Esophagus squamous epithelium (tissue), 5 donors: ENCODE measurements at regions not wholly inside any gene's neighbourhood (a gene's known extent, or its start where the extent isn't known, plus 50 kb on each side); places are given as distances from the start of the nearest gene placed in this dataset.

Experiments
- DNase-seq: peaks from one replicate; lab custom pipeline; 2025; lab: John Stamatoyannopoulos, UW
- H3K27ac ChIP-seq, 4 donors: fragments of 200-600 bp; sonication (generic); one replicate each; pipeline ENCODE4 v1.5.1; 2016 to 2019; ENCODE audit warnings: mild to moderate bottlenecking in 1 of 4
- H3K27me3 ChIP-seq, 4 donors: fragments of 200-600 bp; sonication (generic); 1 replicate in 3 of 4; 2 replicates in 1 of 4; pipeline versions ENCODE4 v1.5.1 to v1.6.0; 2017 to 2021; ENCODE audit warnings: antibody characterized with exemption in 1 of 4
- H3K36me3 ChIP-seq, 3 donors: fragments of 200-600 bp; sonication (generic); one replicate each; pipeline ENCODE4 v1.5.1; 2016 to 2019
- H3K4me1 ChIP-seq, 3 donors: fragments of 200-600 bp; sonication (generic); one replicate each; pipeline ENCODE4 v1.5.1; 2017 to 2019
- H3K4me3 ChIP-seq, 4 donors: fragments of 200-600 bp; sonication (generic); 1 replicate in 3 of 4; 2 replicates in 1 of 4; pipeline ENCODE4 v1.5.1; 2016 to 2019; ENCODE audit warnings: mild to moderate bottlenecking in 2 of 4, moderate library complexity in 1 of 4
- H3K9me3 ChIP-seq, 3 donors: fragments of 200-600 bp; sonication (generic); one replicate each; pipeline ENCODE4 v1.5.1; 2016 to 2019
- POLR2A ChIP-seq, 4 donors: fragments of 450-650 bp; IDR thresholded peaks; one replicate each; pipeline ENCODE4 v1.6.1; 2017; ENCODE audit warnings: antibody characterized with exemption in 4 of 4, mild to moderate bottlenecking in 4 of 4, moderate library complexity in 3 of 4
- WGBS, 2 donors: methylation state at CpG; one replicate each; pipeline ENCODE4 v1.1.5; 2018; 5-methylcytosine and 5-hydroxymethylcytosine counted together
- intact Hi-C: fragments of 100-400 bp; cut with DNase I; formaldehyde crosslinking; loops from one replicate; pipeline ENCODE4 v1.15.0; 2022
- TF ChIP-seq, protein P1 (sequence below), 6 experiments: fragments of 450-650 bp in 4 of 6; fragments of 200-600 bp in 2 of 6; sonication (generic) in 2 of 6; IDR thresholded peaks; one replicate each; pipeline ENCODE4 v1.5.1; 2016 to 2019; ENCODE audit warnings: antibody characterized with exemption in 6 of 6, mild to moderate bottlenecking in 4 of 6, moderate library complexity in 4 of 6
- donor health status: DM: yes; HTN: yes; CAD: no.

DNA sequence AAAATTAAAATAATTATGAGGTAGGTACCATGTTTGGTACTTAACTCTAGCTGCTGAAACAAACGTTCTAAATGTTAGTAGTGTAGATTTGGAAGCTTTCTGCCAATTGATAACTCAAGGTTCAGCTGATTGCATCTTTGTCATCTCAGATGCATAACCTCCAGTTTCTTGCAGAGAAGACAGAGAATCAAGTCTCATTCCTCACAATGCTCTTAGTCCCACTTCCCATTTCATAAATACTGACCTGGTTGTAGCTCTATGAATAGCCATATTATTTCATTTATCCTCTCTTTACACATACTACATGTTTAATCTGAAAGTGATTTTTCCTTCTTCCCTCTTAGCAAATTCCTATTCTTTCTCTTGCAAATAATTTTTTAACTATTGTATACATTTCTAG, 178.5 kb upstream of the SETBP1 start:
- Histone ChIP-seq H3K4me3 (no peak overlapping the region), H3K36me3 (no peaks in the 10 kb centered on the region), H3K4me1 (no peaks in the 10 kb centered on the region), H3K27ac (no peak overlapping the region), H3K9me3 (no peaks in the 10 kb centered on the region), H3K27me3 (no peaks in the 10 kb centered on the region)
- DNase-seq: no peak
- intact Hi-C loops: no loop called here
- 67 to 76% methylated on average over 1 of the region's 1 CpG for WGBS, 2 donors
- TF ChIP-seq, protein P1, sequence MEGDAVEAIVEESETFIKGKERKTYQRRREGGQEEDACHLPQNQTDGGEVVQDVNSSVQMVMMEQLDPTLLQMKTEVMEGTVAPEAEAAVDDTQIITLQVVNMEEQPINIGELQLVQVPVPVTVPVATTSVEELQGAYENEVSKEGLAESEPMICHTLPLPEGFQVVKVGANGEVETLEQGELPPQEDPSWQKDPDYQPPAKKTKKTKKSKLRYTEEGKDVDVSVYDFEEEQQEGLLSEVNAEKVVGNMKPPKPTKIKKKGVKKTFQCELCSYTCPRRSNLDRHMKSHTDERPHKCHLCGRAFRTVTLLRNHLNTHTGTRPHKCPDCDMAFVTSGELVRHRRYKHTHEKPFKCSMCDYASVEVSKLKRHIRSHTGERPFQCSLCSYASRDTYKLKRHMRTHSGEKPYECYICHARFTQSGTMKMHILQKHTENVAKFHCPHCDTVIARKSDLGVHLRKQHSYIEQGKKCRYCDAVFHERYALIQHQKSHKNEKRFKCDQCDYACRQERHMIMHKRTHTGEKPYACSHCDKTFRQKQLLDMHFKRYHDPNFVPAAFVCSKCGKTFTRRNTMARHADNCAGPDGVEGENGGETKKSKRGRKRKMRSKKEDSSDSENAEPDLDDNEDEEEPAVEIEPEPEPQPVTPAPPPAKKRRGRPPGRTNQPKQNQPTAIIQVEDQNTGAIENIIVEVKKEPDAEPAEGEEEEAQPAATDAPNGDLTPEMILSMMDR (IDR thresholded peaks at IDR 0.05): no peak
- no peak for TF ChIP-seq POLR2A (IDR thresholded peaks at IDR 0.05)

GRCh38 chr18:44502790-44503189, 177.9 kb upstream of the SETBP1 start:
- intact Hi-C loops: no loop called here
- H3K4me3 ChIP-seq: no peak overlapping the region
- H3K4me1 ChIP-seq: no peaks in the 10 kb centered on the region
- no peak for DNase-seq
- TF ChIP-seq, protein P1 (IDR thresholded peaks at IDR 0.05): no peak
- no peak for TF ChIP-seq POLR2A (IDR thresholded peaks at IDR 0.05)
- H3K9me3 ChIP-seq: no peaks in the 10 kb centered on the region
- no peaks in the 10 kb centered on the region for H3K36me3 ChIP-seq
- no peaks in the 10 kb centered on the region for H3K27me3 ChIP-seq
- H3K27ac ChIP-seq: no peak overlapping the region

- DNase-seq: no peak
- Histone ChIP-seq H3K27me3 (no peaks in the 10 kb centered on the region), H3K36me3 (no peaks in the 10 kb centered on the region), H3K9me3 (no peaks in the 10 kb centered on the region), H3K4me1 (no peaks in the 10 kb centered on the region), H3K4me3 (no peak overlapping the region), H3K27ac (no peak overlapping the region)
- TF ChIP-seq, protein P1 (IDR thresholded peaks at IDR 0.05): no peak
- no peak for TF ChIP-seq POLR2A (IDR thresholded peaks at IDR 0.05)
- WGBS, 2 donors: 66 to 78% methylated on average over 1 of the region's 1 CpG
- intact Hi-C loops: no loop called here
Observed at GRCh38 chr18:44503854-44504253, 176.8 kb upstream of the SETBP1 start.

- WGBS, 2 donors: 48 to 56% methylated on average over 6 of the region's 6 CpGs
- no peak overlapping the region for H3K4me3 ChIP-seq
- TF ChIP-seq POLR2A (IDR thresholded peaks at IDR 0.05): no peak
- TF ChIP-seq, protein P1 (IDR thresholded peaks at IDR 0.05): no peak
- no peaks in the 10 kb centered on the region for H3K36me3 ChIP-seq
- intact Hi-C loops: no loop called here
- no peaks in the 10 kb centered on the region for H3K4me1 ChIP-seq
- DNase-seq: no peak
- H3K27me3 ChIP-seq: no peaks in the 10 kb centered on the region
- peak overlapping the region in 1 of 4 donors; percentile 31 for H3K27ac ChIP-seq
- no peaks in the 10 kb centered on the region for H3K9me3 ChIP-seq
Observed at GRCh38 chr18:44507729-44508325, 172.9 kb upstream of the SETBP1 start.

GRCh38 chr18:44508474-44508873, 172.2 kb upstream of the SETBP1 start:
- H3K27me3 ChIP-seq: no peaks in the 10 kb centered on the region
- intact Hi-C loops: no loop called here
- H3K4me1 ChIP-seq: no peaks in the 10 kb centered on the region
- no peak for DNase-seq
- WGBS, 2 donors: 72 to 80% methylated on average over 3 of the region's 3 CpGs
- H3K27ac ChIP-seq: no peak overlapping the region
- no peaks in the 10 kb centered on the region for H3K36me3 ChIP-seq
- H3K9me3 ChIP-seq: no peaks in the 10 kb centered on the region
- TF ChIP-seq POLR2A (IDR thresholded peaks at IDR 0.05): no peak
- TF ChIP-seq, protein P1 (IDR thresholded peaks at IDR 0.05): no peak
- H3K4me3 ChIP-seq: no peak overlapping the region
